ENCODE measurements at regions not wholly inside any gene's neighbourhood (a gene's known extent, or its start where the extent isn't known, plus 50 kb on each side); places are given as distances from the start of the nearest gene placed in this dataset.

- TF ChIP-seq GATA2 (IDR thresholded peaks at IDR 0.05; ENCODE audit: low read depth, low read length) (no peak), GATA3 (IDR thresholded peaks at IDR 0.05; ENCODE audit: low read depth, low read length) (no peak)
Measured at GRCh38 chr13:106056851-106057250, 478.6 kb downstream of the EFNB2 start.

Data from SH-SY5Y (cell line).